ENCODE measurements at regions not wholly inside any gene's neighbourhood (a gene's known extent, or its start where the extent isn't known, plus 50 kb on each side); places are given as distances from the start of the nearest gene placed in this dataset.

DNA sequence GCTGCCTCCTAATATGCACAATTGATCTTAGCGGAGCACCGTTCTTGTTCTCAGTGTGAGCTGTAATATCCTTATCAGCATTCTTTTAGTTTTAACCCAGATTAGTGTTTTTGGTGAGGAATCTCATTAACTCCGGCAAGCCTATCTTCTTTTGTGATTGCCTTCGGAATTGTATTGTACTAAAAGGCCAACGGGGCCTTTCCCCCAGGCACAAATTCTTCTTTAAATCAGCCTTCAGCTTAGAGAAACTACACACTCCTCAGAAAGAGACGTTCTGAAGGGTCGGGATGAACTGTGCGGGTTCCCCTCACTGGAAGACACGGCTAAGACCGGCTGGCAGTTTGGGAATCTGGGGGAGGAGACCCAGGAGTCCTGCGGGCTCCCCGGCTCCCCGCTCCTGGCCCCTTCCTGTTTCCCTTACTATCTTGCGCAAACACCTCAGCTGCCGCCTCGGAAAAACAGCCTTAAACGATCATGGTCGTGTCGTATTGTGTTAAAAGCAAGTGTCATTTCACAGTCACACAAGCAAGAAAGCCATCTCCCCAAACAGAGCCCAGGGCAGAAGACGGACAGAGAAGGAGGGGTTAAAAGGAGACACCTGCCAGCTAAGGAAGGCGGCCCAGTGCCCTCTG, 353.1 kb upstream of the IRX2 start:
- TF ChIP-seq, protein P1, sequence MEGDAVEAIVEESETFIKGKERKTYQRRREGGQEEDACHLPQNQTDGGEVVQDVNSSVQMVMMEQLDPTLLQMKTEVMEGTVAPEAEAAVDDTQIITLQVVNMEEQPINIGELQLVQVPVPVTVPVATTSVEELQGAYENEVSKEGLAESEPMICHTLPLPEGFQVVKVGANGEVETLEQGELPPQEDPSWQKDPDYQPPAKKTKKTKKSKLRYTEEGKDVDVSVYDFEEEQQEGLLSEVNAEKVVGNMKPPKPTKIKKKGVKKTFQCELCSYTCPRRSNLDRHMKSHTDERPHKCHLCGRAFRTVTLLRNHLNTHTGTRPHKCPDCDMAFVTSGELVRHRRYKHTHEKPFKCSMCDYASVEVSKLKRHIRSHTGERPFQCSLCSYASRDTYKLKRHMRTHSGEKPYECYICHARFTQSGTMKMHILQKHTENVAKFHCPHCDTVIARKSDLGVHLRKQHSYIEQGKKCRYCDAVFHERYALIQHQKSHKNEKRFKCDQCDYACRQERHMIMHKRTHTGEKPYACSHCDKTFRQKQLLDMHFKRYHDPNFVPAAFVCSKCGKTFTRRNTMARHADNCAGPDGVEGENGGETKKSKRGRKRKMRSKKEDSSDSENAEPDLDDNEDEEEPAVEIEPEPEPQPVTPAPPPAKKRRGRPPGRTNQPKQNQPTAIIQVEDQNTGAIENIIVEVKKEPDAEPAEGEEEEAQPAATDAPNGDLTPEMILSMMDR (IDR thresholded peaks at IDR 0.05), result no peak
- DNase-seq (ENCODE audit: low spot score) (no peak), ATAC-seq (ENCODE audit: low FRiP score) (no peak)

DNA sequence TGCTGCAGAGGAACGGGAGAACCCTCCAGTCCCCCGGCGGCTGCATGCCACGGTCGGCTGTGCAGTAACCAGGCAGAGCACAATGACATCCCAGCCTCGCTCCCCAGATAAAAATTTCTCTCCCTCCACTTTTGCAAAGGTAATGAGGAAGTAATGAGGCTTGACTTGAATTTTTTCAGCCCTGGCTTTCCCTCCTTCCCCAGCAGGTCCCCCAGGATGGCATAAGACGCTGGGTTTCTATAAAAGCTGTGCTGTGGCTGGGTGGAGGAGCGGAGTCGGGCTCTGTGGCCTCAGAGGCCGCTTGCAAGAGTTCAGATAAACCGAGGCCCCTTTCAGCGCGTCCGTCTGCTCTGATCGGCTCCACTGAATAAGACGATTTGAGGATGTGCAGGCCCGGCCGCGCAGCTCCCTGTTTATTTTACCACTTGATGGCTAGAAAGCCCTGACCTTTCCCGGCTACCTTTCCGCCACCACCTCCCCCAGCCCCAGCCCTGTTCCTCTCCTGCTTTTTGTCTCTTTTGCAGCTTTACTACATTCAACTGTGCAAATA, 351.9 kb upstream of the IRX2 start:
- TF ChIP-seq, protein P1 (IDR thresholded peaks at IDR 0.05), result no peak
- no peak for DNase-seq (ENCODE audit: low spot score)
- no peak for ATAC-seq (ENCODE audit: low FRiP score)

- no peak for ATAC-seq (ENCODE audit: low FRiP score)
- no peak for DNase-seq (ENCODE audit: low spot score)
- TF ChIP-seq, protein P1 (IDR thresholded peaks at IDR 0.05), result no peak
Measured at GRCh38 chr5:3102531-3102930, 351.1 kb upstream of the IRX2 start.

DNA sequence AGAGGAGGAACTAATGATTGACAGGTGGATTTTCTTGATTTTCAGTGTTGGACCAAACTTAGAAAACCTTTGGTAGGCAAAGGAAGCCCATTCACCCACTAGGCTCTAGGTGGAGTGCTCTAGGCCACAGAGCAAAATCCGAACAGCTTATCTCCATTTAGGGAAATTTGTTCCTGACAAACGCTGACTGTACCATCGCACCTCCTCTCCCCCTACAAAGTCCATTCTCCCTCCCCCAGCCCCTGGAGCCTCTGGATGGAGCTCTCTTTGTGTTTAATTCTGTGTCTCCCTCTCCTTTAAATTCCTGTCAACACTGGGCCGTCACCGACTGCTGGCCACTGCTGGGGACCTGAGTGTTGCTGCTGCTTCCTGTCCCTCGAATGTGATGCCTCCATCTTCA, 350.1 kb upstream of the IRX2 start:
- TF ChIP-seq, protein P1 (IDR thresholded peaks at IDR 0.05), result no peak
- ATAC-seq (ENCODE audit: low FRiP score) (no peak), DNase-seq (ENCODE audit: low spot score) (no peak)

- TF ChIP-seq, protein P1 (IDR thresholded peaks at IDR 0.05), result no peak
- no peak for DNase-seq (ENCODE audit: low spot score)
- ATAC-seq (ENCODE audit: low FRiP score), result no peak
Measured at GRCh38 chr5:3100921-3101551, 349.6 kb upstream of the IRX2 start.

GRCh38 chr5:3099954-3100353, 348.5 kb upstream of the IRX2 start:
- DNase-seq (ENCODE audit: low spot score) (no peak), ATAC-seq (ENCODE audit: low FRiP score) (no peak)
- TF ChIP-seq, protein P1 (IDR thresholded peaks at IDR 0.05), result no peak

DNA sequence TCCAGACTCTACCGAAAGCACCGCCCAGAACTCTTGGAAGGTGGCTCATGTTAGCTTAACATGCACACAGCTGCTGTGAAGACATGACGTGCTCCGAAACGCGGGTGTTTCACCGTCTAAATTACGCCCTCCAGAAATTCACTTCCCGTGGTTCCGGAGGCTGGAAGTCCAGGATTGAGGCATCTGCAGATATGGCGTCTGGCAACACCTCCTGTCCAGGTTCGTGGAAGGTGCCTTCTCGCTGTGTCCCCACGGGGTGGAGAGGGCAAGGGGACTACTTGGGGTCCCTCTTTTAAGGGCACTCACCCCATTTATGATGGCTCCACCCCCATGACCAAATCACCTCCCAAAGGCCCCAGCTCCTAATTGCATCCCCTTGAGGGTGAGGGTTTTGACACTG, 348.0 kb upstream of the IRX2 start:
- no peak for DNase-seq (ENCODE audit: low spot score)
- TF ChIP-seq, protein P1 (IDR thresholded peaks at IDR 0.05), result no peak
- no peak for ATAC-seq (ENCODE audit: low FRiP score)
